Embryonic facial prominence (tissue), 1 donor: ENCODE measurements at regions not wholly inside any gene's neighbourhood (a gene's known extent, or its start where the extent isn't known, plus 50 kb on each side); places are given as distances from the start of the nearest gene placed in this dataset.

ENCODE experiments used
- DNase-seq: peaks from one replicate; pipeline ENCODE4 v3.0.0-alpha.2; 2016; ENCODE audit errors: extremely low spot score

DNA sequence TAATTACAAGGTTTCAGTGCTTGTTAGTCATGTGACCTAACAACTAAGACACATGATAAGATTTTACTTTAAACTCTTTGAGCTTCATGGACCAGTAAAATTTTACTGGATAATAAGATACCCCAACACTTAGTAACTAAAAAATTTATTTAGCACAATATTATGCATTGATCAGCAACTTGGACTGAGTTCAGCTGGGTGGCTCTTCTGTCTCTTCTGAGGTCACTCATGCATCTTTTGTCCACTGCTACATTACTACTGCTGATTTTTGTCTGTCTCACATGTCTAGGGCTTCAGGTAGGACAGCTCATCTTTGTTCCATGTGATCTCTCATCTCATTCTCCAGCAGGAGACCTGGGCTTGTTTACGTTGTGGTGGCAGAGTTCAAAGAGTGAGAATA, 370.2 kb upstream of the TMTC1 start:
- no peak for DNase-seq

GRCh38 chr12:30152705-30153104, 369.0 kb upstream of the TMTC1 start:
- DNase-seq: no peak

DNA sequence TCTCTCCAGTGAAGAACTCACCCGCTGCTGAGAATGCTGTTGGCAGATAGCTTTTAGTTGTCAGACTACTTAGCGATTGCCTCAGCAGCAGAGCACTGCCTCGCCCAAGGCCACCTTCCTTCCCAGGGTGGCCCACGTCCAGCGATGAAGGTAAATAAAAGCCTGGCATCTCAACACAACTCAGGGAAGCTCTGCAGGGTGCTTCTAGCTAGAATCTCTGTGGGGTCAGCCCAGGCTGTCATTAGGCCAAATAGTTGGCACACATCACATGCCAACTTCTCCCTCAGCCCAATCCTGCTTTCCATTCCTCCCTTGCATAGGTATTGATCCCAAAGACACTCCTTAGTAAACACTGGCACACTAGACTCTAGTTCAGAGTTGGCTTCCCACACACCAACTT, 368.1 kb upstream of the TMTC1 start:
- no peak for DNase-seq

DNA sequence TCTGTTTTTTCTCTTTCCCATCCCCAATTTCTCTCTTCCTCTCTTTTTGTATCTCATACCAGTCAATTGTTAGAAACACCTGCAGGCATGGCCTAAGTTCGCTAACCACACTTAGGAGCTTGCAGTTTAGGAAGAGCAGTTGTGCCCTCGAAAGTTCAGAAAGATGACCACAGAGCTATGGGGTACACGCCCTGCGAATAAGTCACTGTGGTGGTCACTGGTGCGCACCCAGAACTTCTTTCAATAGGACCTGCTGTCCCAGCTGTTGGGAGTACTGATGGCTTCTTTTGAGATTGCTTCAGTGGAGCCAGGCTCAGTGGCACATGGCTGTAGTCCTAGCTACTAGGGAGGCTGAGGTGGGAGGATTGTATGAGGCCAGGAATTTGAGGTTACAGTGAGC, 362.8 kb upstream of the TMTC1 start:
- DNase-seq: no peak

- no peak for DNase-seq
Measured at GRCh38 chr12:30145684-30146032, 361.9 kb upstream of the TMTC1 start.

DNA sequence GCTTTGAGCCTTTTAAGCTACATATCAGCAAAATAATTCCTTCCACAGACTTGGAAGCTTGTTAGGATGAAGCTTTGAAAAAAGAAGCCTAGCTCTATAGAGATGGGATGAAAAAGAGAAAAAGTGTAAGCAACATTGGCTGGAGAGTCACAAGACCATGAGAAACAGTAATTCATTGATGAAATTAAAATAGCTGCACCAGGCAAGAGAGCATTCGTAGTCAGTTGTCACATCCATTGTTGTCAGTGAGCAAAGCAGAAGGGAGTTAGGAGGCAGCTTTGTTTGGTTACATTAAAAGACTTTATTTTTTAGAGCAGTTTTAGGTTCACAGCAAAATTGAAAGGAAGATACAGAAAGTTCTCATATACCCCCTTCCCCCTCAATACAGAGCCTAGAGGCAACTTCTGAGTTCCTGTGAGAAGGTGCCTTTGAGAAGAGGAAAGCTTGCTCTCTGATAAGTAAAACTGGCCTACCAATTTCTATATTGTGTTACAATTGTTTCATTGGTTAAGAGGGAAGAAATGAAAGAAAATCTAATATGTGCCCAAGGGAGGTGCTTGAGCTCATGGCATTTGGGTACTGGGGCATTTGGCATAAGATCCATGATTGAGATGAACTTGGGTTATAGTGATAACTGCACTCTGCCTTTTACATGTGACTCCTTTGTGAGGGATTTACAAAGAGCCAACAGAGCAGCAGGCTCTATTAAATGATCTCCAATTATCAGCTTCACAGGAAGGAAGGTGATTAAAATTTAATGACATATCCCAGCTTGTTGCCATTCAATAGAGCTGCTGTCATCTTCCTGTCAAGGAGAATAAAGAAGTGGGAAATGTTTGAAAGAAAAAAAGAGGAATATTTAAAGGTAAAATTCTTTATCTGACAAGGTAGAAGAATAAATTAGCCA, 361.3 kb upstream of the TMTC1 start:
- no peak for DNase-seq

DNA sequence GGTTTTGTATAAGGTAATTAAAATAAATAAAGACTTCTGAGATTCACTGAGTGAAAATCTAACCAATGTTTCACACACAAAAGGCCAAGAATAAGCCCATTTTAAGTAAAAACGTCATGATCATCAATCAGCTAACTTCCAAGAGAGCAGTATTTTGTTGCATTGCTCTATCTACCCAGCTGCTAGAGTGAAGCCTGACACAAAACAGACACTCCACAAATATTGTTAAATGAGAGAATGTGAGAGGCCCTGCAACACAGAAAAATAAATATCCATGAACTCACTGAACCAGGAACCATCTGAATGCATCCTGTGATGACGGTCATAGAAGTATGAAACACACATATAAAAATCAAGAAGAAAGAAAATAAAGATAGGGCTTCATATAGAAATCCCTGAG, 358.6 kb upstream of the TMTC1 start:
- no peak for DNase-seq

DNA sequence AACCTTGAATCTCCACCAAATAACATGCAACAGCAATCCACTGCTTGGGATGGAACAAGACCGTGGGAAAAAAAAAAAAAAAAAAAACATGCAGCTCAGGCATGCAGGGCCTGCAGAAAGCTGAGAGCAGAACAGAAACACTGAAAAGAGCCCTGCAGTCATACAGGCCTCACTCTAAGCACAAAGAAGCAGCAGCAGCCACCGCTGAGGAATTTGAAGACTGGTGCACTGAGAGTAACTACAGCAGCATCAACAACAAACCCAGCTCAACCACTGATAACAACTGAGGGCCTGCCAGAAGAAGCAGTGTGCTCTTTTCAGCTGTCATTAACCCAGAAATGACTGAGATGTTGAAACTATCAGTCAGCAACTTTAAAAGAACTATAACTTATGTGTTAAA, 354.7 kb upstream of the TMTC1 start:
- no peak for DNase-seq

DNA sequence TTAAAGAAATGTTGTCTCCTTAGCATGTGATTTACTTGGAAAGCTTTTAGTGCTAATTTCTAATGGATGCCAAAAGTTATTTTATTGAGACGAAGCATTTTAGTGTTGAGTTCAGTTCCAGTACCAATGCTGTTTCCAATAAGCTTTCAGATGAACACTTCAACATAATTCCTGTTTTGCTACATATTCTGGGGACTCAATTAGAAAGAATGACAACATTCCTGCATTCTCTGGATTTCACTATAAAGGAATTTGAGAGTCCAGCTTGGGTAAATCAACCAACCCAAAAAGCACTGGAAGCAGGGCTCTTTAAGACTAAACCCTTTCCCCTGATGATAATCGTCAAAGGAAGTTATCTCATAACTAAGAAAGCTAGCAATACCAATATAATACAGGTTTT, 353.0 kb upstream of the TMTC1 start:
- no peak for DNase-seq

DNA sequence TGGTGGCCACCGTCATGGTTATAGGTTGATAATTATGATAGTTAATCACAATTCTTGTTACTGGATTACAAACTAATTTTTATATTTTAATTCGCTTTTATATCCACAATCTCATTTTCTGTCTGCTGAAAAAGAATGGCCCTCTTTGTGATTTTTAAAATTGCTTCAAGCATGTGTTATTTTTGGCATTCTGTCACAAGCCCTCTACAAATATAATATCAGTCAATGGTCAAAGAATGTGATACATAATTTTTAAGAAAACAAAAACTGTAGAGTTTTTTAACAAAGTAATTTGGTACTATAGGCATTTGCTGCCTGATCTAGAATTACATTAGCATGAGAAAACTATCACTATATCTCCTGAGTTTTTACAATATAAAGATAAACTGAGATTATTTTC, 352.0 kb upstream of the TMTC1 start:
- no peak for DNase-seq

- DNase-seq: no peak
Measured at GRCh38 chr12:30134229-30134628, 350.5 kb upstream of the TMTC1 start.

DNA sequence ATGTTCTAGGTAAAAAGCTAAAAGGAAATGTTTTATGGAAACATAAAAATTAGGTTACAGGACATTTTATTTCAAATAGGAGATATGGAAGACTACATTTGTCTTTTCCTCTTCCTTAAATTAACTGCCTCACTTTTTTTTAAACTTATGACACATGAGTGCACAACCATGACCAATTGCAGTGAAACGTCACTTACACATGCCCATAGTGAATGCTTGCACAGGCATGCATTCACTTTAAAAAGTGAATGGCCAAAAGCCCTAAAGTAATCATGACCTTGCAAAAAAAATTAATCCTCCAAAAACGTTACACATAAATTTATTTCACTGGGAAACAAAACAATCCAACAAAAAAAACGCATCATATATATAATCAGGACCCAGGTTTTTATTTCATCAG, 343.2 kb upstream of the TMTC1 start:
- DNase-seq: no peak

GRCh38 chr12:30120522-30120921, 336.8 kb upstream of the TMTC1 start:
- no peak for DNase-seq

DNA sequence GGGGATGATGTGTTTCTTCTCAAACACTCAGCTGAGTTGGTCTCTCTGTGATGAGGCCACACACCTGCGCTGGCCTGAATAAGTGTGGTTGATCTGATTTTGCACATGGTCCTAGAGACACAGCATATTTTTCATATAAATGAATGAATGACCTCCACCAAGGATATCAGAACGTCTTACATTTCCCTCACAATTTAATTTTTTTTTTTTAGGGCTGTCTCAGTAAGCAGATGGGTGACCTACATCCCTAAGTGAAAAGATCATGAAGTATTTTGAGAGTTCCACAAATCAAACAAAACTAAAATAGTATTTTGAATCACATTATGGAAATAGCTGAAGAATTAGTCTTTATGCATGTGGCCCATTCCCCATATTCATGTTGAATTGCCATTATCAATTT, 333.7 kb upstream of the TMTC1 start:
- DNase-seq: no peak

GRCh38 chr12:30111719-30112118, 328.0 kb upstream of the TMTC1 start:
- DNase-seq: no peak

- DNase-seq: no peak
Measured at GRCh38 chr12:30110958-30111586, 327.3 kb upstream of the TMTC1 start.

DNA sequence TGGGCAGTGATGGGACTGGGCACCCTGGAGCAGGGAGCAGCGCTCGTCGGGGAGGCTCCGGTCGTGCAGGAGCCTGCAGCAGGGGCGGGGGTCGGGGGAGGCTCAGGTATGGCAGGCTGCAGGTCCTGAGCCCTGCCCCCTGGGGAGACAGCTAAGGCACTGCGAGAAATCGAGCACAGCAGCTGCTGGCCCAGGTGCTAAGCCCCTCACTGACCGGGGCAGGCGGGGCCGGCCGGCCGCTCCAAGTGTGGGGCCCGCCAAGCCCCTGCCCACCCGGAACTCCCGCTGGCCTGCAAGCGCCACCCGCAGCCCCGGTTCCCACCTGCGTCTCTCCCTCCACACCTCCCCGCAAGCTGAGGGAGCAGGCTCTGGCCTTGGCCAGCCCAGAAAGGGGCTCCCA, 326.8 kb upstream of the TMTC1 start:
- DNase-seq: no peak

DNA sequence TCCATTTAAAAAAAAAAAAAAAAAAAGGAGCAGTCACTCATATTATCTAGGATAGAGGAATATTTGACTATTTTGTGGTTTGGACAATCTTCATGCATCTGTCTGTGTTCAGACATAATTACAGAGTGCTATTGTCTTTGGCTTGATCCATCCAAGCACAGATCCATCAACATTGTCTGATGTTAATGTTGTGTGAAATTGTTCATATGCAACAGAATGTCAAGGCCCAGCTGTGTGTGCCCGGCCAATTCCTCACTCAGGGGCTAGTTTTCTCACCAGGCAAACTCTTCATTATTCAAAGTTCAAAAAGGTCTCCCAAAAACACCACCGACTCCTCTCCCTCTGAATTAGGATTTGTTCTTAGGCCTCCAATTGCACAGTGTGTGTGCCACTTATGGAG, 324.9 kb upstream of the TMTC1 start:
- DNase-seq: no peak

- DNase-seq: no peak
Measured at GRCh38 chr12:30106204-30106965, 322.6 kb upstream of the TMTC1 start.

DNA sequence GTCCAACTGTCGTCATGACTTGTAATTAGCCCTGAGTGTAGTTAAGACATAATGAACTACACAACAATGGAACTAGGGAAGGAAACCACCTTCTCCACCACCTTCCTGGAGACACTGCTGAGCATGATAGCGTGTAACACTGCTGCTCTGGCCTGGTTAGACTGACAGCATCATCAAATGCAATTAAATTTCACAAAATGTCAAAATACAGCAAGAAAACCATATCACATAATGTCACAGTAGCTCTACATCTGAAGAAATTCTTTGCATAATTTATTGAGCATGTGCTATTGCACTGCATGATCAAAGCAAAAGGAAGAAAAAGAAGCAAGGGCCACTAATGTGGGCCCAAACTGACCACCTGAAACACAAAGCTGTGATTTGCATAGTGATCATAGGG, 321.8 kb upstream of the TMTC1 start:
- no peak for DNase-seq

- no peak for DNase-seq
Measured at GRCh38 chr12:30104971-30105370, 321.2 kb upstream of the TMTC1 start.

- no peak for DNase-seq
Measured at GRCh38 chr12:30100741-30101140, 317.0 kb upstream of the TMTC1 start.

GRCh38 chr12:30098677-30099076, 314.9 kb upstream of the TMTC1 start:
- no peak for DNase-seq
